ENCODE measurements at regions not wholly inside any gene's neighbourhood (a gene's known extent, or its start where the extent isn't known, plus 50 kb on each side); places are given as distances from the start of the nearest gene placed in this dataset.
"Not testable (repeated sequence)": the region's sequence is repeated elsewhere in the genome, so short reads cannot be mapped to it uniquely, and the experiment has no call there.

GRCh38 chr15:62413153-62413552, 248.1 kb upstream of the C2CD4B start:
- Mint-ChIP-seq H3K4me1 (ENCODE audit: low read depth) (no peaks in the 10 kb centered on the region), H3K27me3 (no peaks in the 10 kb centered on the region), H3K27ac (no peak overlapping the region), H3K4me3 (no peak overlapping the region), H3K9me3 (ENCODE audit: low read depth) (no peaks in the 10 kb centered on the region), H3K36me3 (no peaks in the 10 kb centered on the region)

DNA sequence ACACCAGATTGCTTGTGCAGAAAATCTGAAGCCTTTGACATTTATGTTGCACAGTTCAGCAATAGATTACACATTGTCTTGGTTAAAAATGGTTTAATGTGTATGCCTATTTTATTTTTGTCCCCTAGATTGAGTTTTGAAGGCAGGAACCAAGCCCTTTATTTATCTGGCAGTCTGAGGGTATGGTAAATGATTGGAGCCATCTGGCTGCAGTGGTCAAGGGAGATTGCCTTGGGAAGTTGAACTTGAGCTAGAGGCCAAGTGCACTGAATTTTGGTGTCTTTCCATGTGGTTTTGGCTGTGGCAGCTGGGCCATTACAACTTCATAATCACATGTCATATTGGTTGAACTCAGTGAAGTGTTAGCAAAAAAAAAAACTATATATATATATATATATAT, 248.7 kb upstream of the C2CD4B start:
- Mint-ChIP-seq H3K4me1 (ENCODE audit: low read depth) (no peaks in the 10 kb centered on the region), H3K27ac (no peak overlapping the region), H3K36me3 (no peaks in the 10 kb centered on the region), H3K27me3 (no peaks in the 10 kb centered on the region), H3K4me3 (no peak overlapping the region), H3K9me3 (ENCODE audit: low read depth) (no peaks in the 10 kb centered on the region)

- H3K27ac Mint-ChIP-seq: no peak overlapping the region
- no peaks in the 10 kb centered on the region for H3K27me3 Mint-ChIP-seq
- no peaks in the 10 kb centered on the region for H3K4me1 Mint-ChIP-seq (ENCODE audit: low read depth)
- H3K9me3 Mint-ChIP-seq (ENCODE audit: low read depth): no peaks in the 10 kb centered on the region
- no peaks in the 10 kb centered on the region for H3K36me3 Mint-ChIP-seq
- no peak overlapping the region for H3K4me3 Mint-ChIP-seq
Observed at GRCh38 chr15:62415498-62415897, 250.4 kb upstream of the C2CD4B start.

- no peaks in the 10 kb centered on the region for H3K9me3 Mint-ChIP-seq (ENCODE audit: low read depth)
- no peak overlapping the region for H3K27ac Mint-ChIP-seq
- H3K4me3 Mint-ChIP-seq: no peak overlapping the region
- H3K4me1 Mint-ChIP-seq (ENCODE audit: low read depth): no peaks in the 10 kb centered on the region
- H3K27me3 Mint-ChIP-seq: no peaks in the 10 kb centered on the region
- no peaks in the 10 kb centered on the region for H3K36me3 Mint-ChIP-seq
Observed at GRCh38 chr15:62416526-62416925, 251.4 kb upstream of the C2CD4B start.

DNA sequence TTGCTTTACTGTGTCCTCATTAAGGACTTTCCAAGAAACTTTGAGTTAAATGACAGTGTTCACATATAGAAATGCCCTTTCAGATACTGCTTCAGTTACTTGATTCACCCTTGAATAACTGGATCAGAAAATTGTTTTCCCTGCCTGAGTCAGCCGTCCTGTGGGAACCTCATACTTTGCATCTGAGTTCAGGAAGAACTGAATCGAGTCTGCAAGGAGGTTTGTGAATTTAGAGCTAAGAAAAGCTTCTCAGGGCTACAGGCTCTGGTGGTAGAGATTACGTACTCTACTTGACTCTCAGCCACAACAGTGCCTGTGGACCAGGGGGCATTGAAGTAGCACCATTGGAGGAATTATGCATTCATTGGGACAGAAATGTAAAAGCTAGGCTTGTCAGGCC, 252.4 kb upstream of the C2CD4B start:
- no peak overlapping the region for H3K27ac Mint-ChIP-seq
- H3K36me3 Mint-ChIP-seq: no peaks in the 10 kb centered on the region
- H3K4me1 Mint-ChIP-seq (ENCODE audit: low read depth): no peaks in the 10 kb centered on the region
- no peaks in the 10 kb centered on the region for H3K27me3 Mint-ChIP-seq
- no peaks in the 10 kb centered on the region for H3K9me3 Mint-ChIP-seq (ENCODE audit: low read depth)
- no peak overlapping the region for H3K4me3 Mint-ChIP-seq

DNA sequence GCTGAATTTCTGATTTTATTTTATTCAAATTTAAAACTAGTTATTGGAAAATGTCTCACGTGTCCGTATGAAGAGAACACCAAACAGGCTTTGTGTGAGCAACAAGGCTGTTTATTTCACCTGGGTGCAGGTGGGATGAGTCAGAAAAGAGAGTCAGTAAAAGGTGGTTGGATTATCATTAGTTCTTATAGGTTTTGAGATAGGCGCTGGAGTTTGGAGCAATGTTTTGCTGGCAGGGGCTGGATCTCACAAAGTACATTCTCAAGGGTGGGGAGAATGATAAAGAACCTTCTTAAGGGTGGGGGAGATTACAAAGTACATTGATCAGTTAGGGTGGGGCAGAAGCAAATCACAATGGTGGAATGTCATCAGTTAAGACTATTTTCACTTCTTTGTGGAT, 253.4 kb upstream of the C2CD4B start:
- not testable (repeated sequence) for H3K9me3 Mint-ChIP-seq (ENCODE audit: low read depth); H3K4me3 Mint-ChIP-seq; H3K4me1 Mint-ChIP-seq (ENCODE audit: low read depth); H3K36me3 Mint-ChIP-seq; H3K27me3 Mint-ChIP-seq; H3K27ac Mint-ChIP-seq

GRCh38 chr15:62419192-62419591, 254.1 kb upstream of the C2CD4B start:
- Mint-ChIP-seq H3K9me3 (ENCODE audit: low read depth) (no peaks in the 10 kb centered on the region), H3K27ac (no peak overlapping the region), H3K4me3 (no peak overlapping the region), H3K36me3 (no peaks in the 10 kb centered on the region), H3K4me1 (ENCODE audit: low read depth) (no peaks in the 10 kb centered on the region), H3K27me3 (no peaks in the 10 kb centered on the region)

DNA sequence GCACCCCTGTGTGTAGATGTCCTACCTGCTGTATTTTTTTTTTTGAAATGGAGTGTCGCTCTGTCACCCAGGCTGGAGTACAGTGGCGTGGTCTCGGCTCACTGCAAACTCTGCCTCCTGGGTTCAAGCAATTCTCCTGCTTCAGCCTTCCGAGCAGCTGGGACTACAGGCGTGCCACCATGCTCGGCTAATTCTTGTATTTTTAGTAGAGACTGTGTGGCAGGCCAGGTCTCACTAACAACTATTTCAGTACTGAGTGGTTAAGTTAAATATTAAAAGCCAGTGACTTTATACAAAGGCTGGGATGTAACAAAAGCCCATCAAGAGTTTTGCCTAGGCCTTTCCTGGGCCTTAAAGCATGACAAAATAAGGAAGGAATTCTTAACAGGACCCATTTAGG, 255.3 kb upstream of the C2CD4B start:
- H3K4me3 Mint-ChIP-seq; H3K36me3 Mint-ChIP-seq; H3K27me3 Mint-ChIP-seq; H3K9me3 Mint-ChIP-seq (ENCODE audit: low read depth); H3K27ac Mint-ChIP-seq; H3K4me1 Mint-ChIP-seq (ENCODE audit: low read depth): not testable (repeated sequence)

- no peaks in the 10 kb centered on the region for H3K27me3 Mint-ChIP-seq
- H3K27ac Mint-ChIP-seq: no peak overlapping the region
- no peaks in the 10 kb centered on the region for H3K36me3 Mint-ChIP-seq
- no peaks in the 10 kb centered on the region for H3K9me3 Mint-ChIP-seq (ENCODE audit: low read depth)
- no peaks in the 10 kb centered on the region for H3K4me1 Mint-ChIP-seq (ENCODE audit: low read depth)
- no peak overlapping the region for H3K4me3 Mint-ChIP-seq
Observed at GRCh38 chr15:62421289-62421688, 256.2 kb upstream of the C2CD4B start.

GRCh38 chr15:62426387-62426956, 261.4 kb upstream of the C2CD4B start:
- no peaks in the 10 kb centered on the region for H3K9me3 Mint-ChIP-seq (ENCODE audit: low read depth)
- no peaks in the 10 kb centered on the region for H3K36me3 Mint-ChIP-seq
- H3K27me3 Mint-ChIP-seq: no peaks in the 10 kb centered on the region
- H3K4me1 Mint-ChIP-seq (ENCODE audit: low read depth): no peaks in the 10 kb centered on the region
- no peak overlapping the region for H3K27ac Mint-ChIP-seq
- H3K4me3 Mint-ChIP-seq: no peak overlapping the region

GRCh38 chr15:62428259-62428658, 263.2 kb upstream of the C2CD4B start:
- no peaks in the 10 kb centered on the region for H3K27me3 Mint-ChIP-seq
- no peaks in the 10 kb centered on the region for H3K36me3 Mint-ChIP-seq
- no peaks in the 10 kb centered on the region for H3K9me3 Mint-ChIP-seq (ENCODE audit: low read depth)
- no peak overlapping the region for H3K27ac Mint-ChIP-seq
- no peaks in the 10 kb centered on the region for H3K4me1 Mint-ChIP-seq (ENCODE audit: low read depth)
- H3K4me3 Mint-ChIP-seq: no peak overlapping the region

GRCh38 chr15:62428851-62429598, 263.9 kb upstream of the C2CD4B start:
- H3K36me3 Mint-ChIP-seq: no peaks in the 10 kb centered on the region

GRCh38 chr15:62430056-62430455, 265.0 kb upstream of the C2CD4B start:
- Mint-ChIP-seq H3K4me3 (no peak overlapping the region), H3K27ac (no peak overlapping the region), H3K27me3 (no peaks in the 10 kb centered on the region), H3K36me3 (no peaks in the 10 kb centered on the region), H3K4me1 (ENCODE audit: low read depth) (no peaks in the 10 kb centered on the region), H3K9me3 (ENCODE audit: low read depth) (no peaks in the 10 kb centered on the region)

More at GRCh38 chr15:62428851-62429598, 263.9 kb upstream of the C2CD4B start:
- H3K4me3 Mint-ChIP-seq: no peak overlapping the region
- H3K27ac Mint-ChIP-seq: no peak overlapping the region
- H3K4me1 Mint-ChIP-seq (ENCODE audit: low read depth): no peaks in the 10 kb centered on the region
- H3K27me3 Mint-ChIP-seq: no peaks in the 10 kb centered on the region
- H3K9me3 Mint-ChIP-seq (ENCODE audit: low read depth): no peaks in the 10 kb centered on the region

DNA sequence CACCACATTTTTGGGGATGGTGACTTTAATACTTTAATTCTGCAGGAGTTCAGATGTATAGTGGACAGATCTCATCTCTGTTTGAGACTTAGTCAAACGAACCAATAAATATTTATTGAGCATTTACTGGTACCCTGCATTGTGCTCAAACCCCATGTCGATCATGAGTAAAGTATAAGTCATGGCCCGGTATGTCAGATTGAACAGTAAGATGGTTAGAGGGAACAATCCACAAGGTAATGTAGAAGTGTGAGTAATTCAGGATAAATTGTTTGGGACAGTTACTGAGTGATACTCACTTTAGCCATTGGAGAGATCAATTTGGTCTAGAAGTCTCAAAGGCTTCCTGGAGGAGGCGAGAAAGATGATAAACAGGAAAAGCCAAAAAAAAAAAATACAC, 265.5 kb upstream of the C2CD4B start:
- Mint-ChIP-seq H3K27me3 (no peaks in the 10 kb centered on the region), H3K4me3 (no peak overlapping the region), H3K9me3 (ENCODE audit: low read depth) (no peaks in the 10 kb centered on the region), H3K4me1 (ENCODE audit: low read depth) (no peaks in the 10 kb centered on the region), H3K27ac (no peak overlapping the region), H3K36me3 (no peaks in the 10 kb centered on the region)

DNA sequence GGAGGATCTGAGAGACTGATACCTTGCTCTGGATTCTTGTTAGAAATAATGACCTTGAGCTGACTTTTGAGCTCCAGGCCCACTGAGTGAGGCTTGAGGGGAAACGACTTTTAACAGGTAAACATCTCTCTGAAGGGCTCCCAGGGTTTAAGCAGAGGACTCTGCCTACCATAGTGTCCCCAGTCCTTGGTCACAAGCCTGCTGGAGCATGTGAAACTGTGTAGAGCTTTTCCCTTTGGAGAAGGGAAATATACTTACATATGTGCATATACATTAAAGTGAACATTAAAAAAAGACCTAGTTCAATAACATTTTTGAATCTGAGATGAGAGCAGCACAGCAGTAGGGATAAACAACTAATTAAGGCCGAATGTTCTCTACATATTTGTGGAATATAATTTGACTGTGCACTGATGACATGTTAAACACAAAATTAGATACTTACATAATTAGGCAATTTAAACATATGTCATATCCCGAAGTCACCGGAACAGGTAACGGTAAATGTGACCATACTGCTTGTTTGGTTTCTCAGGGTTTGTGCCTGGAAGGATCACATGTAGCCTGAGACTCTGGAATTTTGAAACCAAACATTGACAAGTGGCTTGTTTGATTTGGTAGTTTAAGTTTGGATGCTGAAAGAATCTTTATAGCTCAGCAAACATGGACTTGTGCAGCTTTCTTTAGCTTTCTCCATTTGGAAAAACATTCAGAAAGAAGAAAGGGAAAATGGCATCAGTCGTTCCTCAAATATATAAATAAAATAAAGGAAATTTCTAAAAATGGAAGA, 266.1 kb upstream of the C2CD4B start:
- H3K36me3 Mint-ChIP-seq: no peaks in the 10 kb centered on the region
- H3K4me1 Mint-ChIP-seq (ENCODE audit: low read depth): no peaks in the 10 kb centered on the region
- no peak overlapping the region for H3K27ac Mint-ChIP-seq
- H3K9me3 Mint-ChIP-seq (ENCODE audit: low read depth): no peaks in the 10 kb centered on the region
- H3K4me3 Mint-ChIP-seq: no peak overlapping the region
- no peaks in the 10 kb centered on the region for H3K27me3 Mint-ChIP-seq

All from activated naive CD8-positive, alpha-beta T cell (primary cell).